NCI-H82 treated with DMSO at 0.1 percent for 48 hours (cell line): ENCODE measurements at regions not wholly inside any gene's neighbourhood (a gene's known extent, or its start where the extent isn't known, plus 50 kb on each side); places are given as distances from the start of the nearest gene placed in this dataset.
"Not testable (repeated sequence)": the region's sequence is repeated elsewhere in the genome, so short reads cannot be mapped to it uniquely, and the experiment has no call there.

Experiments
- DNase-seq: peaks from one replicate; lab custom pipeline; 2025; ENCODE audit not compliant: unreplicated experiment; lab: John Stamatoyannopoulos, UW

GRCh38 chr1:60746278-60746791 lies 336.0 kb upstream of the NFIA start:
- no peak for DNase-seq

- no peak for DNase-seq
These were observed 336.9 kb upstream of the NFIA start for GRCh38 chr1:60745484-60745883.

- DNase-seq: no peak
These were observed 340.0 kb upstream of the NFIA start for GRCh38 chr1:60742339-60742738.

- no peak for DNase-seq
These were observed 342.2 kb upstream of the NFIA start for GRCh38 chr1:60740154-60740553.

- DNase-seq: no peak
These were observed 342.6 kb upstream of the NFIA start for GRCh38 chr1:60739729-60740128.

GRCh38 chr1:60732977-60733401 lies 349.4 kb upstream of the NFIA start:
- DNase-seq: no peak

GRCh38 chr1:60731321-60731720 lies 351.0 kb upstream of the NFIA start:
- no peak for DNase-seq

GRCh38 chr1:60727552-60727951 lies 354.8 kb upstream of the NFIA start:
- DNase-seq: no peak

GRCh38 chr1:60716472-60716871 lies 365.9 kb upstream of the NFIA start:
- DNase-seq: no peak

- no peak for DNase-seq
These were observed 366.4 kb upstream of the NFIA start for GRCh38 chr1:60715970-60716369.

GRCh38 chr1:60709426-60709825 lies 372.9 kb upstream of the NFIA start:
- DNase-seq: no peak

GRCh38 chr1:60705026-60705425 lies 377.3 kb upstream of the NFIA start:
- no peak for DNase-seq

- DNase-seq: no peak
These were observed 379.2 kb upstream of the NFIA start for GRCh38 chr1:60703155-60703554.

GRCh38 chr1:60699325-60699724 lies 383.0 kb upstream of the NFIA start:
- DNase-seq: no peak

- DNase-seq: peak; percentile 68
These were observed 385.0 kb upstream of the NFIA start for GRCh38 chr1:60697204-60697994.

- no peak for DNase-seq
These were observed 385.8 kb upstream of the NFIA start for GRCh38 chr1:60696512-60696911.

GRCh38 chr1:60695716-60696171 lies 386.6 kb upstream of the NFIA start:
- no peak for DNase-seq

- DNase-seq: no peak
These were observed 387.4 kb upstream of the NFIA start for GRCh38 chr1:60694980-60695379.

- DNase-seq: no peak
These were observed 390.3 kb upstream of the NFIA start for GRCh38 chr1:60692031-60692430.

GRCh38 chr1:60688221-60688620 lies 394.1 kb upstream of the NFIA start:
- DNase-seq: not testable (repeated sequence)

GRCh38 chr1:60681095-60681860 lies 401.1 kb upstream of the NFIA start:
- DNase-seq: no peak
